ENCODE measurements at regions not wholly inside any gene's neighbourhood (a gene's known extent, or its start where the extent isn't known, plus 50 kb on each side); places are given as distances from the start of the nearest gene placed in this dataset.
"Not testable (repeated sequence)": the region's sequence is repeated elsewhere in the genome, so short reads cannot be mapped to it uniquely, and the experiment has no call there.

DNA sequence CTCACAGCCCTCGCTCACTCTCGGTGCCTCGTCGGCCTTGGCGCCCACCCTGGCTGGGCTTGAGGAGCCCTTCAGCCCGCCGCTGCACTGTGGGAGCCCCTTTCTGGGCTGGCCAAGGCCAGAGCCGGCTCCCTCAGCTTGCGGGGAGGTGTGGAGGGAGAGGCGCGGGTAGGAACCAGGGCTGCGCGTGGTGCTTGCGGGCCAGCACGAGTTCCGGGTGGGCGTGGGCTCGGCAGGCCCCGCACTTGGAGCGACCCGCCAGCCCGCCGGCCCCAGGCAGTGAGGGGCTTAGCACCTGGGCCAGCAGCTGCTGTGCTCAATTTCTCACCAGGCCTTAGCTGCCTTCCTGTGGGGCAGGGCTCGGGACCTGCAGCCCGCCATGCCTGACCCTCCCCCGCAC lies 202.4 kb upstream of the PRSS16 start:
- TF ChIP-seq POLR2A (IDR thresholded peaks at IDR 0.05; ENCODE audit: low read depth, low read length); TAF1 (IDR thresholded peaks at IDR 0.05; ENCODE audit: borderline replicate concordance, low read depth, low read length): not testable (repeated sequence)

Measured in GM12892 (cell line).